ENCODE measurements at regions not wholly inside any gene's neighbourhood (a gene's known extent, or its start where the extent isn't known, plus 50 kb on each side); places are given as distances from the start of the nearest gene placed in this dataset.

DNA sequence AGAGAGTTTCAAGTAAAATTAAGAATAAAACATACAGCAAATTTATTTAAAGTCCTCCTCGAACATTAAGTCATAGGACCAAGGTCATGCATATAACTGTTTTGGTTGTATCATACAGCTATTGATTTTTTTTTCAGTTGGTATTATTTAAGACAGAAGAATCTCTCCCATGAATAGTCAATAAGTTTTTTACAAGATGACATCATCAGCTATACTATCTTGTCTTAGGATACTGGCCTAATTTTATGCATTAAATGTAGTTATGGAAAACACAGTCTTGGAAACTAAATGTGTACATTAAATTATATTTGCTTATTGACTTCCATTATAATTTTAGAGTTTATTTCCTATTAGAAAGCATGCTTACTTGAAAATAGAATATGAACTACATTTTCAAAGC lies 755.9 kb downstream of the PCDH19 start:
- ChIA-PET CTCF (ENCODE audit: partially characterized antibody) (no interaction called here), POLR2A (ENCODE audit: partially characterized antibody) (no interaction called here)
- Histone ChIP-seq H4K20me1 (replicated peaks in 1 of 2; ENCODE audit: control insufficient read depth in 1 of 2, insufficient read depth in 2 of 2, low read length in 2 of 2) (no peaks in the 10 kb centered on the region), H3K23ac (ENCODE audit: insufficient read length) (no peak overlapping the region), H2BK15ac (ENCODE audit: low read length) (no peak overlapping the region), H3K9ac (replicated peaks in 1 of 4; ENCODE audit: extremely low read depth in 1 of 4, low read depth in 3 of 4, low read length in 3 of 4) (no peak overlapping the region), H3K27ac (ENCODE audit: low read depth, low read length) (no peak overlapping the region), H3K36me3 (ENCODE audit: control insufficient read depth in 2 of 4, insufficient read depth in 4 of 4, low read length in 3 of 4) (no peaks in the 10 kb centered on the region), H3K18ac (ENCODE audit: extremely low read depth, low read length) (no peak overlapping the region), H2BK12ac (ENCODE audit: low read depth, low read length) (no peak overlapping the region), H3K4ac (replicated peaks; ENCODE audit: insufficient read length, low read depth, low read length) (no peak overlapping the region), H3K23me2 (ENCODE audit: low read depth, low read length) (no peaks in the 10 kb centered on the region), H3K4me2 (ENCODE audit: insufficient read depth in 1 of 2, low read depth in 2 of 2, low read length in 2 of 2) (no peak overlapping the region), H2BK5ac (ENCODE audit: low read depth, low read length) (no peak overlapping the region), H3K14ac (ENCODE audit: insufficient read length) (no peak overlapping the region), H4K8ac (ENCODE audit: extremely low read depth, insufficient read depth, low read length) (no peak overlapping the region), H3K27me3 (replicated peaks in 1 of 4; ENCODE audit: control insufficient read depth in 3 of 4, extremely low read depth in 1 of 4, insufficient read depth in 3 of 4, low read length in 3 of 4) (no peaks in the 10 kb centered on the region), H3K79me2 (ENCODE audit: control insufficient read depth in 1 of 2, insufficient read depth in 2 of 2, low read length in 2 of 2) (no peaks in the 10 kb centered on the region), H3K4me1 (replicated peaks in 1 of 4; ENCODE audit: control insufficient read depth in 3 of 4, insufficient read depth in 4 of 4, low read length in 3 of 4) (no peaks in the 10 kb centered on the region), H2BK120ac (replicated peaks; ENCODE audit: low read depth, low read length) (no peak overlapping the region), H4K91ac (replicated peaks; ENCODE audit: insufficient read length, low read length) (no peak overlapping the region), H3K56ac (replicated peaks; ENCODE audit: insufficient read length, low read depth, low read length) (no peak overlapping the region), H2AK5ac (ENCODE audit: low read depth, low read length) (no peak overlapping the region), H3K9me3 (ENCODE audit: insufficient read depth in 2 of 2, low read depth in 1 of 2, low read length in 1 of 2) (no peaks in the 10 kb centered on the region), H3K4me3 (ENCODE audit: extremely low read depth in 1 of 4, insufficient read depth in 2 of 4, low read depth in 3 of 4, low read length in 4 of 4) (no peak overlapping the region), H4K5ac (ENCODE audit: insufficient read length, low read depth, low read length) (no peak overlapping the region), H2AFZ (ENCODE audit: low read length) (no peak overlapping the region), H3K79me1 (ENCODE audit: low read depth, low read length) (no peaks in the 10 kb centered on the region), H2BK20ac (ENCODE audit: low read length) (no peak overlapping the region)
- FAIRE-seq (no peak), DNase-seq (ENCODE audit: low read depth in 1 of 2, low spot score in 2 of 2) (no peak)
- 91% methylated on average over 1 of the region's 1 CpG; no CpG with 5 or more reads in 1 of the 2 experiments for WGBS, 2 experiments (ENCODE audit: extremely low coverage in 1 of 2, insufficient coverage in 1 of 2, insufficient read length in 1 of 2, insufficient replicate concordance in 2 of 2, low coverage in 1 of 2, low lambda C conversion rate in 2 of 2, missing lambda C conversion rate in 1 of 2)
- no peak for TF ChIP-seq SAP30 (IDR thresholded peaks at IDR 0.05; ENCODE audit: insufficient read depth, insufficient replicate concordance, low read length)
- TF ChIP-seq, protein P1, sequence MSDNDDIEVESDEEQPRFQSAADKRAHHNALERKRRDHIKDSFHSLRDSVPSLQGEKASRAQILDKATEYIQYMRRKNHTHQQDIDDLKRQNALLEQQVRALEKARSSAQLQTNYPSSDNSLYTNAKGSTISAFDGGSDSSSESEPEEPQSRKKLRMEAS (IDR thresholded peaks at IDR 0.05), result no peak
- TF ChIP-seq, protein P2, sequence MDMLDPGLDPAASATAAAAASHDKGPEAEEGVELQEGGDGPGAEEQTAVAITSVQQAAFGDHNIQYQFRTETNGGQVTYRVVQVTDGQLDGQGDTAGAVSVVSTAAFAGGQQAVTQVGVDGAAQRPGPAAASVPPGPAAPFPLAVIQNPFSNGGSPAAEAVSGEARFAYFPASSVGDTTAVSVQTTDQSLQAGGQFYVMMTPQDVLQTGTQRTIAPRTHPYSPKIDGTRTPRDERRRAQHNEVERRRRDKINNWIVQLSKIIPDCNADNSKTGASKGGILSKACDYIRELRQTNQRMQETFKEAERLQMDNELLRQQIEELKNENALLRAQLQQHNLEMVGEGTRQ (IDR thresholded peaks at IDR 0.05; ENCODE audit: low read length), result no peak
- no peak for TF ChIP-seq CHD2 (IDR thresholded peaks at IDR 0.05; ENCODE audit: low read length)
- TF ChIP-seq TAF7 (optimal IDR thresholded peaks at IDR 0.05; ENCODE audit: borderline replicate concordance, low read depth, low read length), result no peak
- no peak for TF ChIP-seq PHF8 (conservative IDR thresholded peaks at IDR 0.05; ENCODE audit: low read depth, low read length)
- no peak for TF ChIP-seq TBP (IDR thresholded peaks at IDR 0.05; ENCODE audit: low read depth, low read length)
- no peak for TF ChIP-seq SP4 (IDR thresholded peaks at IDR 0.05; ENCODE audit: low read length)
- TF ChIP-seq JUN (IDR thresholded peaks at IDR 0.05; ENCODE audit: low read depth, low read length), result no peak
- TF ChIP-seq, protein P3, sequence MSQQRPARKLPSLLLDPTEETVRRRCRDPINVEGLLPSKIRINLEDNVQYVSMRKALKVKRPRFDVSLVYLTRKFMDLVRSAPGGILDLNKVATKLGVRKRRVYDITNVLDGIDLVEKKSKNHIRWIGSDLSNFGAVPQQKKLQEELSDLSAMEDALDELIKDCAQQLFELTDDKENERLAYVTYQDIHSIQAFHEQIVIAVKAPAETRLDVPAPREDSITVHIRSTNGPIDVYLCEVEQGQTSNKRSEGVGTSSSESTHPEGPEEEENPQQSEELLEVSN (IDR thresholded peaks at IDR 0.05), result no peak
- no peak for TF ChIP-seq TAF1 (IDR thresholded peaks at IDR 0.05; ENCODE audit: low read depth, low read length)
- TF ChIP-seq CEBPB (IDR thresholded peaks at IDR 0.05; ENCODE audit: low read depth, low read length), result no peak
- TF ChIP-seq EP300 (IDR thresholded peaks at IDR 0.05; ENCODE audit: borderline replicate concordance in 1 of 2, low read depth in 2 of 2, low read length in 2 of 2), result no peak
- no peak for TF ChIP-seq KDM4A (IDR thresholded peaks at IDR 0.05; ENCODE audit: low read depth, low read length, severe bottlenecking)

All from H1 (cell line).